ENCODE measurements at regions not wholly inside any gene's neighbourhood (a gene's known extent, or its start where the extent isn't known, plus 50 kb on each side); places are given as distances from the start of the nearest gene placed in this dataset.
"Not testable (repeated sequence)": the region's sequence is repeated elsewhere in the genome, so short reads cannot be mapped to it uniquely, and the experiment has no call there.

- Mint-ChIP-seq H3K4me3 (no peak overlapping the region), H3K27ac (no peak overlapping the region), H3K9me3 (no peaks in the 10 kb centered on the region), H3K4me1 (ENCODE audit: unreplicated experiment) (no peaks in the 10 kb centered on the region), H3K27me3 (peaks cover 23% of the 10 kb centered on the region), H3K36me3 (no peaks in the 10 kb centered on the region)
- DNase-seq (ENCODE audit: extremely low spot score, unreplicated experiment), result no peak
- TF ChIP-seq, protein P1, sequence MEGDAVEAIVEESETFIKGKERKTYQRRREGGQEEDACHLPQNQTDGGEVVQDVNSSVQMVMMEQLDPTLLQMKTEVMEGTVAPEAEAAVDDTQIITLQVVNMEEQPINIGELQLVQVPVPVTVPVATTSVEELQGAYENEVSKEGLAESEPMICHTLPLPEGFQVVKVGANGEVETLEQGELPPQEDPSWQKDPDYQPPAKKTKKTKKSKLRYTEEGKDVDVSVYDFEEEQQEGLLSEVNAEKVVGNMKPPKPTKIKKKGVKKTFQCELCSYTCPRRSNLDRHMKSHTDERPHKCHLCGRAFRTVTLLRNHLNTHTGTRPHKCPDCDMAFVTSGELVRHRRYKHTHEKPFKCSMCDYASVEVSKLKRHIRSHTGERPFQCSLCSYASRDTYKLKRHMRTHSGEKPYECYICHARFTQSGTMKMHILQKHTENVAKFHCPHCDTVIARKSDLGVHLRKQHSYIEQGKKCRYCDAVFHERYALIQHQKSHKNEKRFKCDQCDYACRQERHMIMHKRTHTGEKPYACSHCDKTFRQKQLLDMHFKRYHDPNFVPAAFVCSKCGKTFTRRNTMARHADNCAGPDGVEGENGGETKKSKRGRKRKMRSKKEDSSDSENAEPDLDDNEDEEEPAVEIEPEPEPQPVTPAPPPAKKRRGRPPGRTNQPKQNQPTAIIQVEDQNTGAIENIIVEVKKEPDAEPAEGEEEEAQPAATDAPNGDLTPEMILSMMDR (conservative IDR thresholded peaks at IDR 0.05), result no peak
Observed at GRCh38 chr2:2586068-2586776, 255.1 kb upstream of the MYT1L start.

DNA sequence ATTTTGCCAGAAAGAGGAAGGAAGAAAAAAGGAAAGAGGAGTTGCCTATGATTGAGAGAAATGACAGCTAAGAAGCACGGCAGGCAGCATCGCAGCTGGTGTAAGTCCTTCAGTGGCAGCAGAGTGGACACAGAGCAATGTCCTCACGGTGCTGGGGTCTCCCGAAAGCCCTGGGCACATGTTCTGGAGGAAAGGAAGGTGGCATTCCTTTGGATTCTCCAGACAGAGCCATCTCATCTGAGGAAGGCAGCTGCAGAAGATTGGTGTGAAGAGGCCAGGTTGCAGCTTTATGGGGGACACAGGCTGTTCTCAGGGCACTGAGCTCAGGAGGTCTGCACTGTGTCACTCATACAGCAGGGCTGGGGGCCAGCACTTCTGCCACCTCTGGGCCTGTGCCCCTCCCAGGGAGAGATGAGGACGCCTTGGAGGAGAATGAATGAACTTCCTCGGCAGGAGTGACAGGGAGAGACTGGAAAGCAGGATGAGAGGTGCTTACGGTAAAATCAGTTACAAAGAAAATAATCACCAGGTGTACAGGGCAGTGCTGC is 252.0 kb upstream of the MYT1L start:
- TF ChIP-seq, protein P1 (conservative IDR thresholded peaks at IDR 0.05), result no peak
- Mint-ChIP-seq H3K9me3 (no peaks in the 10 kb centered on the region), H3K27ac (no peak overlapping the region), H3K4me3 (no peak overlapping the region), H3K36me3 (no peaks in the 10 kb centered on the region), H3K4me1 (ENCODE audit: unreplicated experiment) (no peaks in the 10 kb centered on the region), H3K27me3 (peaks cover 32% of the 10 kb centered on the region)
- no peak for DNase-seq (ENCODE audit: extremely low spot score, unreplicated experiment)

DNA sequence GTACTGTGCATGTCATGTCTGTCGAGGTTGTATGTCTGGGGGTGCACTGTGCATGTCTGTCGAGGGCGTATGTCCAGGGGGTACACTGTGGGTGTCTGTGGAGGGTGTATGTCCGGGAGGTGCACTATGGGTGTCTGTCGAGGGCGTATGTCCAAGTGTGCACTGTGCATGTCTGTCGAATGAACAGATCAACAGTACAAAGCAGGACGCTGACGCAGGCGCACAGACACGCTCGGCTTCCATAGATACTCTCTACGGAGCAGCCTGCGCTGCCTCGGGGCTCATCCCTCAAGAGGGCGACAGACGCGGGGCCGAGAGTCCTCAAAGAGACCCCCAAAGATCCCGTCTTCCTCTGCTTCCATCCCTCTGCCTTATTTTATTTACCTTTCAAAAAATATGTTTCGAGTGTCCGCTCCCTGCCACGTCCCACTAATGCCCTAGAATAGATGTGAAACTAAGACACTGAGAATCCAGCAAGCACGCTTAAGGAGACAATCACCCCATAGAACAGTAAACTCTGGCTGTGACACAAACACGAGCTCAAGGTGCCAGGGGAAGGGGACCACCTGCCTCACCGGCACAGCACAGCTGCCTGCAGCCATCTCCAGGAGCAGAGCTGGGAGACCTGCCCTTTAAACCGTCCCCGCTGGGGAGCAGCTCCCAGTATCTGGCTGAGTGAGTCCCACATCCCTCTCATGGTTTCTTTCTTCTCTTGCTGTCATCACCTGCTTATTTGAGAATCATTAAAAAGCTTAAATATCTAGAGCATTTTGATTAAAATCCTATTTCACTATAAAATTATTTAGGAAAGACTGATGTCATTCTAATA is 250.5 kb upstream of the MYT1L start:
- TF ChIP-seq, protein P1 (conservative IDR thresholded peaks at IDR 0.05), result no peak
- Mint-ChIP-seq H3K9me3 (no peaks in the 10 kb centered on the region), H3K27ac (no peak overlapping the region), H3K36me3 (no peaks in the 10 kb centered on the region), H3K4me3 (no peak overlapping the region), H3K4me1 (ENCODE audit: unreplicated experiment) (peaks cover 4% of the 10 kb centered on the region), H3K27me3 (peaks cover 28% of the 10 kb centered on the region)
- DNase-seq (ENCODE audit: extremely low spot score, unreplicated experiment), result no peak

- H3K36me3 Mint-ChIP-seq; H3K4me1 Mint-ChIP-seq (ENCODE audit: unreplicated experiment); H3K4me3 Mint-ChIP-seq; H3K27ac Mint-ChIP-seq; DNase-seq (ENCODE audit: extremely low spot score, unreplicated experiment); H3K9me3 Mint-ChIP-seq: not testable (repeated sequence)
- peaks cover 28% of the 10 kb centered on the region for H3K27me3 Mint-ChIP-seq
Observed at GRCh38 chr2:2580841-2581240, 249.8 kb upstream of the MYT1L start.

- no peak overlapping the region for H3K4me3 Mint-ChIP-seq
- H3K36me3 Mint-ChIP-seq, result no peaks in the 10 kb centered on the region
- DNase-seq (ENCODE audit: extremely low spot score, unreplicated experiment), result no peak
- TF ChIP-seq, protein P1 (conservative IDR thresholded peaks at IDR 0.05), result no peak
- no peak overlapping the region for H3K27ac Mint-ChIP-seq
- H3K9me3 Mint-ChIP-seq, result no peaks in the 10 kb centered on the region
- H3K27me3 Mint-ChIP-seq, result peaks cover 28% of the 10 kb centered on the region
- peaks cover 4% of the 10 kb centered on the region for H3K4me1 Mint-ChIP-seq (ENCODE audit: unreplicated experiment)
Observed at GRCh38 chr2:2580341-2580740, 249.3 kb upstream of the MYT1L start.

DNA sequence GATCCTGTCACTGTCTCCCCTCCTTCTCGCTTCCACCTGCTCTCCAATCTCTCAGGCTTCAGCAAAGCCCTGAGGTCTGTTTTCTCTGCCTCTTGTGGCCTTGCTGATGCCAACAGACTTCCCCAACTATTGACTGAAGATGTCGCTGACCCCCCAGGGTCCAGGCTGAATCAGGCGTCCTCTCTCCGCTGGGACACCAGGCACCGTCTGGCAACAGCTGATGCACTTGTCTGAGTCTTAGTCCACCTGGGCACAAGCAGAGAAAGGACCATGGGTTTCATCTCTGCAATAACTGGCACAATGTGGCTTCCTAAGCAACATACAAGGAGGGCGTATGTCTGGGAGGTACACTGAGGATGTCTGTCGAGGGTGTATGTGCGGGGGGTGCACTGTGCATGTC is 248.7 kb upstream of the MYT1L start:
- TF ChIP-seq, protein P1 (conservative IDR thresholded peaks at IDR 0.05), result no peak
- DNase-seq (ENCODE audit: extremely low spot score, unreplicated experiment), result no peak
- Mint-ChIP-seq H3K36me3 (no peaks in the 10 kb centered on the region), H3K27me3 (peaks cover 28% of the 10 kb centered on the region), H3K9me3 (no peaks in the 10 kb centered on the region), H3K4me3 (no peak overlapping the region), H3K4me1 (ENCODE audit: unreplicated experiment) (peaks cover 4% of the 10 kb centered on the region), H3K27ac (no peak overlapping the region)
